ENCODE measurements at regions not wholly inside any gene's neighbourhood (a gene's known extent, or its start where the extent isn't known, plus 50 kb on each side); places are given as distances from the start of the nearest gene placed in this dataset.

- TF ChIP-seq CTCF (conservative IDR thresholded peaks at IDR 0.05; ENCODE audit: low read depth, low read length) (no peak), EZH2 (IDR thresholded peaks at IDR 0.05; ENCODE audit: borderline replicate concordance, low read depth, low read length, poor library complexity, severe bottlenecking) (no peak)
Measured at GRCh38 chr3:72379500-72380187, 468.6 kb downstream of the SHQ1 start.
